Occipital lobe (tissue), 1 donor: ENCODE measurements at regions not wholly inside any gene's neighbourhood (a gene's known extent, or its start where the extent isn't known, plus 50 kb on each side); places are given as distances from the start of the nearest gene placed in this dataset.

ENCODE experiments used
- DNase-seq: peaks from one replicate; lab custom pipeline; 2025; lab: John Stamatoyannopoulos, UW

DNA sequence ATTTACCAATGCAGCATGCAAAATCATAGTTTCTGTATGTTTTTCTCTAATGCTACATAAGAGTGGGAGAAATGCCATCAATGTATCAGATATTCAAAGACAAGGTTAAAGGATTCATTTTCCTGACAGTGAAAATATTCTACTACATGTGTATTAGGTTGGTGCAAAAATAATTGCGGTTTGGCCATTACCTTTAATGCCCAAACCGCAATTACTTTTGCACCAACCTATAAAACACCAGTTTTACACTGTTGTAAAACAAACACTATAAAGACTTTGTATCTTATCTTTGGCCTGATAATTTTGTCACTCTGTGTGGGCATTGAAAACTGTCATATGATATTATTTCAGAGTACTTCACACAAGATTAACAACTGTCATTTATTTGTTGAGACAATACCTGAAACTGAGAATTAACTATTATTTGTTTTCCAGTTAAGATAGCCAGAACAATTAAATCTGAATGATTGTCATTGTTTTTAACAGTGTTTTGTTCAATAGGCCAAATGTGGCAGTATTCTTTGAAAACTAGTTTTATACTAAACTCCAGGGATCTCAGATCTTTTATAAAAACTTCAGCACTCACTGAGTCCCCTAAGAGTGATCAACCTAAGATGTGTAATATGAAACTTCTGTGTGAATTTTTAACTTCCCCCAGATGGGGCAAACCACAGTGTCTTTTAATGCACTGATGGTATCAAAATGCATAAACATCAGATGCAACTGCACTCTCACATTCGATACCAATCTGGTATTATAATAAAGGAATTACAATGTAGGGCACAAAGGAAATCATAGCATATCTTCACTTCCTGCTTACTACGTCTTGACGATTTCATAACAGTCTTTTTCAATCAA lies 53.8 kb upstream of the FBN2 start:
- DNase-seq, result no peak

DNA sequence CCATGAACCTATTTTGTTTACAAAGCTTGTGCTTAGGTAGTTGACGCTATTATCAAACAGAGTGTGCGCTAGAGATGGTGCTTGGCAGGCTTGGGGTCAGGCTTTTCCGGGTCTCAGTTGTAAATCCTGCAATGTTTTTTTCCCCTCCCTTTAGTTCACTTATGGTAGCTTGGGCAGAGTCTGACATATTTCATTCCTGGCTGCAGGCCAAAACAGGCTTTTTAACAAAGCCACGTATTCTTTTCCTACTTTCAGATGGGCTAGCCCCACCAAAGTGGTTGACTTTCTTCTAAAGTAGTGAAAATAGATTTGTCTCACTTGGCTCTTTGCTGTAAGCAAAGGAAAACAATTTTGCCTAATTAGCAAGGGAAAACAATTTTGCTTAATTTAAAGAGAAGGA lies 58.0 kb upstream of the FBN2 start:
- DNase-seq, result no peak

DNA sequence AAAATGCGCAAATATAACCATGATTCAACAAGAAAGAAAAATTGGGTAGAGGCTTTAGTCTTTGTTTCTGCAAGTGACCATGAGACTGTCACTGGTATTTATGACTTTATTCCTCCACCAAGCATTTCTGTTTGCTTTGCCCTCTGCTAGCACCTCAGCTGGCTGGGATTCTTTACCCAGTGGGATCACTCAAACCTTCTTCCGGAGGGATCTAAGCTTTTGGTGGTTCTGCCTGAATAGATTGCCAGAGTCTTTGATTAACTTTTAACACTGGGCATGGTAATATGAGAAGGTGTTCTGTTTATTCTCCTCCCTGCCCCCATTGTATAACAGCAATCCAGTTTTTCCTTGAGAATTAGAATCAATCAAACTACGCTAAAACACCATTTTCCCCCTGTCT lies 59.1 kb upstream of the FBN2 start:
- DNase-seq, result no peak

DNA sequence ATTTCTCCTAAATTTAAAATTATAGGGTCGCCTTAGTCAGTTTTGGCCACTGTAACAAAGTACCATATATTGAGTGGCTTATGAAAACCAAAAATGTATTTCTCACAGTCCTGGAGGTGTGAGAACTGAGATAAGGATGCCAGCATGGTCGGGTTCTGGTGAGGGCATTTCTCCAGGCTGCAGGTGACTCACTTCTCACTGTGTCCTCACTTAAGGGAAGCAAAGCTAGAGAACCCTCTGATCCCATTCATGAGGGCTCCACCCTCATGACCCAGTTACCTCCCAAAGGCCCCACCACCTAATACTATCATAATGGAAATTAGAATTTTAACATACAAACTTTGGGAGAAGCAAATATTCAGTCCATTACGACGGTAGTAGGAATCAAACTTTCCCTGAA lies 75.1 kb upstream of the FBN2 start:
- DNase-seq, result no peak

DNA sequence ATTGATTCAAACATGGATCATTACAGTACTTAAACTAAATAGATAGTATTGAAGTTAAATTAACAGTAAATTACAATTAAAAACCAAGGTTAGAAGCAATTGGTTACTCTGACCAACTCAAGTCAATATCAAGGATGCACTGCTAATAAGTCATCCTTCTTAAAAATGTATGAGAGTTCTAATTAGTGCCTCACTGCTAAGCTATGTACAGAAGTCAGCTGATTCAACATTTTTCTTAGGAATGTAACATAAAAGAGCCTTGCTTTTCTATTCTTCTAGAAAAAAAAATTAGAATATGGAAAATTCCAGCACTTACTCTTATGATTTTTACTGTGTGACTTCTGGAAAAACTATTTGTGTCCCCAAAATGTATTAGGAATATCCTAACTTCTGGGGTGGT lies 75.7 kb upstream of the FBN2 start:
- DNase-seq, result no peak

DNA sequence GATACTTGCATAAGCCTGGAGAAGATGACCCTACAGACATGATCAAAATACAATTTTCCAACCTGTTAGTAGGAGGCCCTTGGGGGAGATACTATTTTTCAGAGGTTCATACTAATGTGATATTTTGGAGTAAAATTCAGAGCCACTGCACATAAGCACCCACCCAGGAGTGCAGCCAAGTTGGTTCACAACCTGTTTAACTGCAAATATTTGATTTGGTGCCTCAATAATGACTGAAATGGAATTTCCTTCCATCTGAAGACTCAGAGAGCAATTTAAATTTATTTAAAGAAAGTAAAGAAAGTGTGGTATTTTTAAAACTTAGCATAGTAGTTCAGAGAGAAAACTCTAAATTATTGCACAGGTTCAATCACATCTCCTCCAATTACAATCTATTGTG lies 77.5 kb upstream of the FBN2 start:
- no peak for DNase-seq

DNA sequence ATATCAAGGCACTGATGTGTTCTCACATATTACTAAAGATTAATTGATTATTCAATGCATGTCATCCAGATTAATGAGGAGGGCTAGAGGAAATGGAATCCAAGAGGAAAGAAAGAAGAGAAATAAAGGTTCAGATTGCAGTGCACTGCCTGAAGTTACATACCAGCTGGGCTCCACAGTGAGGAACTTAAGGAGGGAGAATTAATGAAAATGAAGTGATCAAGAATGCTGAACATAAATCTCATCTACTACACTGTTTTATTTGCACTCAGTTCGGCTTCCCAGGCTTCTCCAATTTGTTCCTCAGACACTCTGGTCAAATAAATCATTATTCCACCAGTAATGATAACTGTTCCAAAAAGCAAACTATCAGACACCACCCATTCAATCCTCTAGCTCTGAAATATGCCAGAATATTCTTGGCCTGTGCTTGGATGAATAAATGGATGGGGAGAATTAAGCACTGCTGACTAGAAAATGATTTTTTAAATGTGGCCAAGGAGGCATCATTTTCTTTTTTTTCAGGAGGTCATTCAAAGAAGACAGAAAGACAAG lies 88.6 kb upstream of the FBN2 start:
- no peak for DNase-seq

DNA sequence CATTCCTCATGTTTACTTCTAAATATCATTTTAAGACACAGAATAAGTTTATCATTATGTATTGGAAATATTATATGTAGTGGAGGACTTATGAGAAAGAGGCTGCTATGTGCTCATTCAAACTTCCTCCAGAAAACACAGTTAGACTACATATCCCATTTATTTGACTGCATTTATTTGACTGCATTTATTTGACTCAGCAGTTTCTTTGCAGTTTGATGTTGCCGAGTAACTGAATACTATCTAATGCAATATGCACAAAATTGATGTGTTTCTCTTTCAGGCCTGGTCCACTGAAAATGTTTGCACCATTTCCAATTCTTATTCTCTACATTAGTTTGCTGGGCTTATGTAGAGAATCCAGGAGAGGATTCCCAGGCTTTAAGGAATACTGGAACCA lies 89.9 kb upstream of the FBN2 start:
- DNase-seq, result no peak

DNA sequence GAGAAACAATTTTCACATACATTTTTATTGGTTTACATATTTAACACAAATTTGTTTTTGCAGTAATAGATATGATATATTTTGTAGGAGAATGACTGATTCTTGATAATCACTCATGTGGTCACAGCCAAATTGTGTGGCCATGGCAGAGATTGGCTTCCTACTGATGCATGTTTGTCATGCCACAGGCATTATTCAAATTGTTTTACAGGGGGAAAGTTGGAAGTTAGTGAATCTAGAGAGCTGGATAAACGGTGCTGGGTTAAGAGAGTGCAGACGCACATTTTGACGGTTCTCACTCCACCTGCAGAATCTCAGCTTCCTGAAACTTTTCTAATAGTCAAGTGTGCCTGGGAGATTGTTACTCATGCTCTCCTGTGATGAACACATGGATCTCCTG lies 91.1 kb upstream of the FBN2 start:
- DNase-seq, result no peak

DNA sequence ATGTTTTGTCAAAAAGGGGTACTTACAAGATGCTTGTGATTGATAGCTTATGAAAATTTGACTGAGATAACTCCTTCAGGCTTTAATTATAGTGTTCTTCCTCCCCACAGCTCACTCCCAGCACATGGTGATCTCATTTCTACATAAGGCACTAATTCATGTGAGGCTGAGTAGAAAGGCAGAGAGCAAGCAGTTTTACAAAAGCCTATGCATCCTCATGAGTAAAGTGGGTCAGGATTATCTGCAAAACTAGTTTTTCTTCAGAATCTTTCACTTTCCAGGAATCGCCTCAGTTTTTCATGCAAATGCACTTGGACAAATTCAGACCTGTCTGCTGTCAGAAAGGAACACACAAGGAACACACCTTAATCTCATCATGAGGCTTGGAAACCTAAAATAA lies 92.1 kb upstream of the FBN2 start:
- no peak for DNase-seq

DNA sequence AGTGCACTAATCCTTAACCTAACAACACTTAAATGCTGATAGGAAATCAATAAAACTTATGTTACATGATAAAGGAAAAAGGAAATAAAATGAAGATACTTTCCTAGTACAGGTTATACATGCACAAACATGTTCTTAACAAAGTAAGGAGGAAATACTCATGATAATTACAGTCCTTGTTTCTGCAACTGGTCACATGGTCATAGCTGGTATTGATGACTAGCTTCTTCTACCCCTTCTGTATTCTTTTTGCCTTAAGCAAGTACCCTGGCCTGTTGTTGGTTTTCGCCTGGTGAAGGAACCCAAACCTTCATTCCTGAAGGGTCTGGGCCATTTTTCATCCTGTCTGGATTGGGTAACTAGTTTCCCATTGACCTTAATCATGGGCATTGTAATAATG lies 93.7 kb upstream of the FBN2 start:
- DNase-seq, result no peak

DNA sequence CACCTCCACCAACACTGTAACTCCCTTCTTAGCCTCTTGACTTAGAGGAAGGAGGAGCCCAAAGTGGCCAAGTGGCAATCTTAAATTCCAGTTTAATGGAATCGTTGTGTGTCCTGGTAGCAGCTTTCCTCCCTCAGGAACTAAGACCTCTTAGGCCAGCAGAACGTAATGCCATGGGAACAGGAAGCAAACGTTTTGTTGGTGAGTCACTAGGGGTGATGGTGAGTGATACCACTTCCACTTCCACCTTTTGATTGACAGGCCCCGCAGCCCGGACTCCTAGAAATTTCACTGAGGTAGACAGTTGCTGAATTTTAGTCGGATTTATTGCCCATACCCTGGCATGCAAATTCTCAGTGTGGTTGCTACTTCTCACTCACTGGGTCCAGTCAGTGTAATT lies 94.2 kb upstream of the FBN2 start:
- DNase-seq, result no peak

DNA sequence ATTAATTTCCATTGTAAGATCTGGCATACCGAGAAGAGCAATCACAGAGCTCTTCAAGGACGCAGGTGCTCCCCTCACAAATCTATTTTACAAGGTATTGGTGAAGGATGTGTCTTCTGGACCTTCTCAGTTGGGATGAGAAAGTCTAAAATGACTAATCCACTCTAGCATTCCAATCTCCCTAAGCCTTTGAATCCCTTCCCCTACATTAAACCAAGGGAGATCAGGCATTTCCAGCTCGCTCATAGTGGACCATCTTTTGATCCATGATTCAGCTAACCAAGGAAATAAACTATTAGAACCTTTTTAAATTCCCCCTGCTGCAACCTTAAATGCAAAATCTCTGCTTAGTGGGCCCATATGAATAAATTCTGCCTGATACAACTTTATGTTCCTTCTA lies 95.9 kb upstream of the FBN2 start:
- DNase-seq, result no peak

DNA sequence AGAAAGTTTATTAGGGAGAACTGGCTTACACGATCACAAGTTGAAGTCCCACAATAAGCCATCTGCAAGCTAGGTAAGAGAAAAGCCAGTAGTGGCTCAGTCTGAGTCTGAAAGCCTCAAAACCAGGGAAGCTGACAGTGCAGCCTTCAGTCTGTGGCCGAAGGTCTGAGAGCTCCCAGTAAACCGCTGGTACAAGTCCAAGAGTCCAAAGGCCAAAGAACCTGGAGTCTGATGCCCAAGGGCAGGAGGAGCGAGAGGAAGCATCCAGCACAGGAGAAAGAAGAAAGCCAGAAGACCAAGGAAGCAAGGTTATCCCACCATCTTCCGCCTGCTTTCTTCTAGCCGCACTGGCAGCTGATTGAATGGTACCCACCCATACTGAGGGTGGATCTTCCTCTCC lies 97.3 kb upstream of the FBN2 start:
- DNase-seq, result no peak

DNA sequence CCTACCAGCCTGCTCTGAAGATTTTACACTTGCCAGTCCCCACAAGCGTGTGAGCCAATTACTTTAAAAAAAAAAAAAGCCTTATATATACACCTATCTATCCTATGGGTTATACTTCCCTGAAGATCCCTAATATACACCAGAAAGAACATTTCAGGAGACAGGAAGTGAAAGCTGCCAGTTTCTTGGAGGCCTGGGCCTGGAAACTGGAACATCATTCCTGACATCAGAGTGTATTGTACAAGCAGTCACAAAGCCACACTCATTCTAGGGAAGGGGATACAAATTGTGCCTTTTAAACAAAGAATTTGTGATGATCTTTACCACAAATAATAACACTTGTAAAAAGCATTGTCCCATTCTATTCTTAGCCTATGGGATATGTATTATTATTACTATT lies 98.3 kb upstream of the FBN2 start:
- no peak for DNase-seq

DNA sequence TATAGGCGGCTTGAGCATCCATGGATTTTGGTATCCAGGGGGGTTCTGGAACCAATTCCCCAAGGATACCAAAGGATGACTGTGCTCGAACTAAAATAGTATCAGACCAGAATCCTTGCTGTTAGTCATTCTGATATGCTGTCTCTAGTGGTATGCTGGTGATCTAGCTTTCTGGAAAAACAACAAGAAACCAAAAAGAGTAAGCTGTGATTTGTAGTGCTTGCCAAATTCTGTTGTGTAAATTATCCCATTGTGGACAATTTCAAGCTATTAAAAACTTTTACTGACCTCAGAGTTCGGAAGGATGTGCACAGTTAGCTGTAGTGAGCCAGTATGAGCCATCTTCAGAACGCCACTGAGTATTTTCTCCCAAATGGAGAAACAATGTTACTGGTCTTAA lies 99.0 kb upstream of the FBN2 start:
- no peak for DNase-seq

DNA sequence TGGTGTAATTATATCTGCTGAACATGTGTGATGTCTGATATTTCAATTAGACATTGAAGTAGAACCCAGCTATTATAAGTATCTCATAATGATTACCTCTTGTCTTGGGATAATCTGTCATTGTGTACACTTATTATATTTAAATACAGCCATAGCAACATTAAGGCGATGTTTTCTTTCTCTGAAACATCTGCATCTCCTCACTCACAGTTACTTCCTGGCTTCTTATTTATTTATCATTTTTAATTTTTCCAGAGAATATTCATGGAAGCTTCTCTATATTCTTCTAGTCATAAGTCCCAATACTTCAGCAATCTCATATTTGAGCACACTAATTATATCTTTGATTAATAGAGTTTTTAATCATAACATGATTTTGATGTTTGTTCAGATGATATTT lies 103.8 kb upstream of the FBN2 start:
- DNase-seq, result no peak

DNA sequence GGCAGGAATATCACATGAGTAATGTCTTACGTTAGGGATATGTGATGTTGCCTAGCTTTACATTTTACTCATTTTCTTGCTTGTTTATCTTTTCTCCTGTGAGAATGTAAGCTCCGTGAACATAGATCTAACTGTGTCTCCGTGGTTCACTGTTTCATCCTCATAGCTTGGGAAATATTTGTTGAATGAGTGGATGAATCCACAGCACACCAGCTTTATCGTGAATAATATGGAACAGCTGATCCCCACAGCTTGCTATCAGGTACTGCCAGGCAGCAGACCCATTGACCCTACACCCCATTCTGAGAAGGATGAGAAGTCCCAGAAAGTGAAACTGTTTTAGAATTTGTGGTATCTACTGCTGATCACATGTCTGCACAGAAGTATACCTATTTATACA lies 106.8 kb upstream of the FBN2 start:
- DNase-seq, result no peak

DNA sequence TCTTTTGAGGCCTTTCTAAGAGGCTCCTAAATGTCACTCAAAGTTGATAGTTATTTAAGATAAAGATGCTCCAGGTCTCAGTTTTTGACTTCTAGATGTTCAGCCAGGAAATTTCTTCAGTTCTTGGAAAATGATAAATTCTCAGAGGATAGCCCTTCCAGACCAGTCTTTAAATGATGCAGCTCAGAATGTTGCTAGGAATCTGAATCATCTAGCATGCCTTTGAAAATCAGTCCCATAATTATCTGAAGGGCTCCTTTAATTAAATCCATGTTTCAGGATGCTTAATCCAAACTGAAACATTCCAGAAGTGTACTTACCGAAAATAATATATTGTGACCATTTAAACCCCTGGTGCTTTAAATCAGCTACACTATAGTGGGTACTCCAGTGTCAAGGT lies 107.5 kb upstream of the FBN2 start:
- no peak for DNase-seq

DNA sequence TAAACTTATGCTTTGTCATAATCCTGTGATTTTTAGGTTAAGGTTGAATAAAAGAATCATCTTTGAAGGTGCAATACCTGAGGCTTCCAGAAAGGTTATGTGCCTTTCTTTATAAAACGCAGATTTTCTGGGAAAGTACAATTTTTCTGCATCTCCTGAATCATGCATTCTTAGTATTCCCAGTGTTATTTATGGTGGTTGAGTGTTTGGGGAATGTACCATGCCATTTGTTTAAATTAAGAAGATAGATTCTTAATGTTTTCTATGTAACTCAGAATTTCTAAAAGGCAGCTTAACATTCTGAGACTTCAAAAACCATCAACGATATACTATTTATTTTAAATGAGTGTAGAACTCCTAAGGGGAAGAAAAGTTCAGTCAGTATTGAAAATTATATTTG lies 108.1 kb upstream of the FBN2 start:
- no peak for DNase-seq

DNA sequence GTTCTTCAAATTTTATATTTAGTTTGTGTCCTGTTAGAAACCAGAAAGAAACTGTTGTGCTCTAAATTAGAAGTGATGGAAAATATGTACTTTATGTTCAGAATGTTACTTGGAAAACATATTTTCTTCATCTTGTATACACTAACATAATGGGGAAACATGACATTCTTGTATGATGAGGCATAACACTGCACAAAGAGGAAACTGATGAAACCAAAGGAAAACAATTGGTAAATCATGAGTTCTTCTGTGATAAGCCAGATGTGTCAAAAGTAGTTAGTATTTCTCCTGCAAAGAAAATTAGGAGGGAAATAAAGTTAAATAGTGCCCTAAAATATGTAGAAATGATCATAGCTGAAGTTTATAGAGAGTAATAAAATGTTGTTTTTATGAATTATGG lies 111.1 kb upstream of the FBN2 start:
- DNase-seq, result no peak

DNA sequence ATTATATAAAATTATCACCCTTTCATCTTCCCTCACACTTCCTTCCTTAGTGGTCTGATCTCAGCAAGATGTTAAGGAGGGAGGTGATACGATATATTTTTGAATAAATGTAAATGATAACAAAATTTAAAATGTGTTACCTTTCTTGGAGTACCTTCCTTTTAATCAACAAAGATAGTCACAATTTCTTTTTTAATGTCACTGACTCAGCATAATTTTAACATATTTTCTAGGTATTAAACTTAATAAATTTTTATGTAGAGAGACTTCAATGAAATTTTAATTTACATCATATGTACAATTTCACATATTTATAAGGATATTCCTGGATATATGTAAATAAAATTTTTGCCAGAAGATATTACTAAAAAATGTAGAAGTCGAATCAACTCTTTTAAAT lies 125.0 kb upstream of the FBN2 start:
- no peak for DNase-seq

DNA sequence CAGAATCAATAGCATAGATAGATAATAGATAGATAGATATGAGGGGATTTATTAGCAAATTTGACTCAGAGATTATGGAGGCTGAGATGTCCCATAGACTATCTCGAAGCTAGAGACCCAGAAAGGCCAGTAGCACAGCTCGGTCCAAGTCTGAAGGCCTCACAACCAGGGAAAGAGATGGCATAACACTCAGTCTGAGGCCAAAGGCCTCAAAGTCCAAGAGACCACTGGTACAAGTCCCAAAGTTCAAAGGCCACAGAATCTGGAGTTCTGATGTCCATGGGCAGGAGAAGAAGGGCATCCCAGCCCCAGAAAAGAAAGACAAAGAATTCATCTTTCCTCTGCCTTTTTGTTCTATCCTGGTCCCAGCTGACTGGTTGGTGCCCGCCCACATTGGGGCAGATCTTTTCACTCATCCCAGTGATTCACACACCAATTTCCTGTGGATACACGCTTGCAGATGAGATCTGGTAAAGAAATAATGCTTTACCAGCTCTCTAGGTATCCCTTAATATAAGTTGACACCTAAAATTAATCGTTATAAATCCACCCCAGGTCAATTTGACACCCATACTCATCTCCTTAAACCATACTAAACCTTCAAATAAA lies 127.8 kb upstream of the FBN2 start:
- DNase-seq, result no peak
